Pancreas (tissue), 10 donors: ENCODE measurements at regions not wholly inside any gene's neighbourhood (a gene's known extent, or its start where the extent isn't known, plus 50 kb on each side); places are given as distances from the start of the nearest gene placed in this dataset.
A peak's percentile ranks its signal among the peaks of the same experiment; 100 is the strongest.

Experiments
- ATAC-seq, 4 donors: fragments of 200-7000 bp; cut with Tn5 transposase; one replicate each; pipeline versions ENCODE4 v1.8.0 to v1.9.1; 2020; ENCODE audit warnings: mild to moderate bottlenecking in 4 of 4, moderate library complexity in 4 of 4
- DNase-seq, 6 donors: peaks; one replicate each; pipeline ENCODE4 v3.0.0-alpha.2; 2020
- FAIRE-seq: peaks from 2 replicates; lab custom pipeline; 2012; peaks lifted over from hg19 to GRCh38; lab: Jason Lieb, UNC
- H3K27ac ChIP-seq, 4 donors: fragments of 200-600 bp; sonication (generic); 1 replicate in 3 of 4; 2 replicates in 1 of 4; pipeline versions ENCODE4 v1.5.0 to v1.8.0; 2020
- H3K27me3 ChIP-seq, 4 donors: fragments of 200-600 bp; one replicate each; pipeline ENCODE4 v1.8.0; 2021
- H3K36me3 ChIP-seq, 3 donors: fragments of 200-600 bp; sonication (generic) in 1 of 3; one replicate each; pipeline versions ENCODE4 v1.5.0 to v1.8.0; 2020 to 2021
- H3K4me1 ChIP-seq, 3 donors: fragments of 200-600 bp; one replicate each; pipeline ENCODE4 v1.8.0; 2021
- H3K4me3 ChIP-seq, 4 donors: fragments of 200-600 bp; sonication (generic) in 2 of 4; one replicate each; pipeline versions ENCODE4 v1.5.0 to v1.8.0; 2020 to 2021
- H3K9me3 ChIP-seq, 4 donors: fragments of 200-600 bp; one replicate each; pipeline ENCODE4 v1.8.0; 2021
- CTCF ChIP-seq, 4 donors: fragments of 200-600 bp; sonication (generic) in 3 of 4; IDR thresholded peaks; one replicate each; pipeline versions ENCODE4 v1.5.0 to v1.8.0; 2021; ENCODE audit warnings: antibody characterized with exemption in 4 of 4
- WGBS, 2 donors: extraction: QIAGEN DNeasy Blood & Tissue Kit; methylation state at CpG; one replicate each; pipeline ENCODE4 v1.1.7; 2013; 5-methylcytosine and 5-hydroxymethylcytosine counted together
- intact Hi-C, 3 donors: fragments of 100-400 bp; cut with DNase I; formaldehyde crosslinking; loops; one replicate each; pipeline versions ENCODE4 v1.11.1 to v1.14.2; 2022
- donor health status: healthy with polysubstance abuse.
- donor health status: DM: no; HTN: no; CAD: no; lungs with moderate emphysema.
- donor health status: DM: no; HTN: no; CAD: no.
- donor health status: control.
- donor health status: control.
- donor health status: Bipolar disorder and iron deficiency.
- donor health status: DM: yes; HTN: yes; CAD: no.
- donor health status: DM: no; HTN: no; CAD: no.
- donor health status: DM: no; HTN: no; CAD: no.
- donor health status: DM: yes; HTN: yes; CAD: no.

- 45 to 46% methylated on average over 13 of the region's 13 CpGs for WGBS, 2 donors
- Histone ChIP-seq H3K27me3 (peaks cover 0 to 17% (median 0%) of the 10 kb centered on the region in 4 donors), H3K4me3 (no peak overlapping the region), H3K9me3 (no peaks in the 10 kb centered on the region), H3K27ac (no peak overlapping the region), H3K36me3 (no peaks in the 10 kb centered on the region), H3K4me1 (no peaks in the 10 kb centered on the region)
- intact Hi-C loops: no loop called here
- ATAC-seq (no peak), DNase-seq (peak in 1 of 6 donors; percentile 40), FAIRE-seq (no peak)
- TF ChIP-seq CTCF (IDR thresholded peaks at IDR 0.05): no peak
Observed at GRCh38 chr9:134967547-134967930, 49.8 kb upstream of the FCN1 start.

GRCh38 chr9:134968011-134968822 is 50.5 kb upstream of the FCN1 start:
- Histone ChIP-seq H3K4me3 (no peak overlapping the region), H3K9me3 (no peaks in the 10 kb centered on the region), H3K4me1 (no peaks in the 10 kb centered on the region), H3K36me3 (no peaks in the 10 kb centered on the region), H3K27ac (no peak overlapping the region), H3K27me3 (peaks cover 0 to 17% (median 0%) of the 10 kb centered on the region in 4 donors)
- ATAC-seq: no peak
- intact Hi-C loops: no loop called here
- no peak for FAIRE-seq
- 38 to 46% methylated on average over 18 of the region's 18 CpGs for WGBS, 2 donors
- peak in 1 of 6 donors; percentile 24 for DNase-seq
- TF ChIP-seq CTCF (IDR thresholded peaks at IDR 0.05): no peak

GRCh38 chr9:134968823-134969090 is 51.0 kb upstream of the FCN1 start:
- ATAC-seq: no peak
- DNase-seq: peak in 1 of 6 donors; percentile 25
- H3K27ac ChIP-seq: no peak overlapping the region
- WGBS, 2 donors: 64 to 67% methylated on average over 3 of the region's 3 CpGs
- intact Hi-C loops: no loop called here
- H3K4me1 ChIP-seq: no peaks in the 10 kb centered on the region
- H3K4me3 ChIP-seq: no peak overlapping the region
- TF ChIP-seq CTCF (IDR thresholded peaks at IDR 0.05): no peak
- no peak for FAIRE-seq
- H3K9me3 ChIP-seq: no peaks in the 10 kb centered on the region
- H3K36me3 ChIP-seq: no peaks in the 10 kb centered on the region
- H3K27me3 ChIP-seq: peaks cover 0 to 17% (median 0%) of the 10 kb centered on the region in 4 donors

- peaks cover 0 to 17% (median 0%) of the 10 kb centered on the region in 4 donors for H3K27me3 ChIP-seq
- no peak overlapping the region for H3K4me3 ChIP-seq
- no peaks in the 10 kb centered on the region for H3K4me1 ChIP-seq
- no peaks in the 10 kb centered on the region for H3K9me3 ChIP-seq
- H3K36me3 ChIP-seq: no peaks in the 10 kb centered on the region
- H3K27ac ChIP-seq: no peak overlapping the region
- intact Hi-C loops: no loop called here
- WGBS, 2 donors: 48 to 64% methylated on average over 15 of the region's 15 CpGs
- peak in 1 of 6 donors; percentile 38 for DNase-seq
- FAIRE-seq: no peak
- no peak for TF ChIP-seq CTCF (IDR thresholded peaks at IDR 0.05)
- no peak for ATAC-seq
Observed at GRCh38 chr9:134969156-134970045, 51.7 kb upstream of the FCN1 start.
